H1 (cell line): ENCODE measurements at regions not wholly inside any gene's neighbourhood (a gene's known extent, or its start where the extent isn't known, plus 50 kb on each side); places are given as distances from the start of the nearest gene placed in this dataset.

Experiments used
- ATF2 ChIP-seq: IDR thresholded peaks from 2 replicates; pipeline ENCODE4 v1.6.1; 2012; ENCODE audit warnings: low read length, inconsistent platforms
- CHD7 ChIP-seq: fragments of 300-600 bp; sonication (generic); IDR thresholded peaks from 2 replicates; pipeline ENCODE4 v1.7.1; 2012; ENCODE audit warnings: low read length, moderate library complexity, mild to moderate bottlenecking, inconsistent platforms; ENCODE audit not compliant: insufficient replicate concordance
- EGR1 ChIP-seq: IDR thresholded peaks from 2 replicates; pipeline ENCODE4 v1.6.1; 2011; ENCODE audit warnings: low read depth, low read length, borderline replicate concordance
- GTF2F1 ChIP-seq: IDR thresholded peaks from 2 replicates; pipeline ENCODE4 v1.6.1; 2012; ENCODE audit warnings: low read depth, low read length, improper control_type of control experiment, borderline replicate concordance
- HDAC2 ChIP-seq, 2 experiments: fragments of 300-600 bp in 1 of 2; sonication (generic) in 1 of 2; IDR thresholded peaks; 2 replicates each; pipeline ENCODE4 v1.6.1; 2011 to 2012; ENCODE audit warnings: low read depth in 2 of 2, low read length in 2 of 2, mild to moderate bottlenecking in 2 of 2, moderate library complexity in 2 of 2, borderline replicate concordance in 1 of 2, inconsistent platforms in 1 of 2
- KDM5A ChIP-seq: fragments of 200-600 bp; IDR thresholded peaks from 2 replicates; pipeline ENCODE4 v1.7.1; 2012; ENCODE audit warnings: mild to moderate bottlenecking, low read length, inconsistent platforms, mixed read lengths
- SAP30 ChIP-seq: fragments of 300-600 bp; sonication (generic); IDR thresholded peaks from 2 replicates; pipeline ENCODE4 v1.7.1; 2012; ENCODE audit warnings: low read length, moderate library complexity, mild to moderate bottlenecking, inconsistent platforms; ENCODE audit not compliant: insufficient read depth, insufficient replicate concordance
- SP1 ChIP-seq: IDR thresholded peaks from 2 replicates; pipeline ENCODE4 v1.6.1; 2011; ENCODE audit warnings: low read depth, low read length
- SUZ12 ChIP-seq: fragments of 200-600 bp; sonication (generic); IDR thresholded peaks from 2 replicates; pipeline ENCODE4 v1.6.1; 2012; ENCODE audit warnings: mild to moderate bottlenecking, inconsistent platforms, low read length, moderate library complexity, mixed read lengths
- TEAD4 ChIP-seq: IDR thresholded peaks from 2 replicates; pipeline ENCODE4 v1.6.1; 2012; ENCODE audit warnings: low read depth, low read length, inconsistent platforms, mixed read lengths

GRCh38 chr22:47406896-47407295 is 644.4 kb downstream of the TBC1D22A start (continued):
- TF ChIP-seq CHD7 (no peak), HDAC2 (IDR thresholded peaks at IDR 0.05; ENCODE audit: borderline replicate concordance in 1 of 2, low read depth in 2 of 2, low read length in 2 of 2) (no peak), KDM5A (no peak), SUZ12 (no peak), SAP30 (no peak), EGR1 (no peak), ATF2 (no peak), SP1 (no peak), TEAD4 (no peak), GTF2F1 (no peak)
